Hindlimb muscle (tissue), 1 donor: ENCODE measurements at regions not wholly inside any gene's neighbourhood (a gene's known extent, or its start where the extent isn't known, plus 50 kb on each side); places are given as distances from the start of the nearest gene placed in this dataset.
A peak's percentile ranks its signal among the peaks of the same experiment; 100 is the strongest.
"Not testable (repeated sequence)": the region's sequence is repeated elsewhere in the genome, so short reads cannot be mapped to it uniquely, and the experiment has no call there.

Experiments used
- DNase-seq: peaks from one replicate; pipeline ENCODE4 v3.0.0-alpha.2; 2013

GRCh38 chr2:144982481-144982880 lies 462.6 kb upstream of the ZEB2 start:
- DNase-seq, result no peak

DNA sequence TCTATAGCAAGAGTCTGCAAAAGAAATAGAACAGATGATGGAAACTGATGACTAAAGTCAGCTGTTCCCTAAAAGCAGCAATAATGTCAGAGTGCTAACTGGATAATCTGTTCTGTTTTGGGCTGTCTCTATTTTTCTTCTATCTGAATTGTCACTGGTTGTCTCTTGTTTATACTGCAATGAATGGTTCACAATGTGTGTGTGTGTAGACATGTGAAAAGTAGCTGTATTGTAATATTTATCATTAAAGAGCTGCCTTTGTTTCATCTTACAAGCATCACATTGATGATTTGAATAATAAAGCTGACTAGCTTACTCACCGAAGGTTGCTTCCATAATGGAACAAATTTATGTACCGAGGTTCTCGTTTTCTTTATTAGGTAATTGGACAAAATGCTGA lies 456.0 kb upstream of the ZEB2 start:
- DNase-seq, result no peak

DNA sequence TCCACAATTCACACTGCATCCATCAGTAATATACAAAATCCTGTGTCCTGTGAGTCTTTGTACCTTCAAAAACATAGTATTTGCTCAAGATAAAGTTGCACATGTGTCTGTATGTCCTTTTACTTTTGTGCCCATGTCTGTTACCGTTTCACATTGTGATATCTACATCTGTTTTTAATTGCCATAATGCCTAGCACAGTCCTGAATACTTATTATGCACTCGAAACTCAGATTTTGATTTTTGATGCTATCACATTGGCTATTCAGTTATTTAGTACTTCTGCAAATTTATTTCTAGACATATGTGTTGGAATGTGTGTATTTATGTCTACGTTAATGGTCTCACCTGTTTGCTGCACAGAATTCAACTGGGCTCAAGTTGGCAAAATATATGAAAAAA lies 452.8 kb upstream of the ZEB2 start:
- no peak for DNase-seq

DNA sequence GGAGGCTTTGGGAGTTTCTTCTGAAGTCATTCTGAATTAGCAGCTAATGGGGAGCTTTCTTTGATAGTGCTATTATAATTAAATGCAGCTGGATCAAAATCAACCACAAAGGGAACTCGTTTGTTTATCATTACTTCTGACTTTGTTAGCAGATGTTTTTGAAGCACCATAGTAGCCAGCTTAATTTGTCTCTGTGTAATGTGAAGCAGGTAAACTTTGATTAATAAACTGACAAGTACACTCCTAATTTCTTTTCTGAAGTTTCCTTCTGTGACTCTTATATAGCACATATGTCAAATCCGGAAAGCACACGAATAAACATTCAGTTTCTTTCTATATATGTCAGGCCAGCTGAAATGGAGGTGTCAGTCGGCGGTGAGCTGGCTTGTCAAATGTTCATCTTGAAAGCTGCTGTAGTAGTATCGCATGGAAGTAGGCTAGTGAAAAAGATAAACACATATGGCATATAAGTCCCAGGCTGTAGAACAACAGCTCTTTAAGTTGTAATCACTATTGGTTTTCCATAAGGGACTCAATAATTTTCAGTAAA lies 451.9 kb upstream of the ZEB2 start:
- DNase-seq, result no peak

- DNase-seq, result not testable (repeated sequence)
These were observed 450.5 kb upstream of the ZEB2 start for GRCh38 chr2:144970410-144970809.

DNA sequence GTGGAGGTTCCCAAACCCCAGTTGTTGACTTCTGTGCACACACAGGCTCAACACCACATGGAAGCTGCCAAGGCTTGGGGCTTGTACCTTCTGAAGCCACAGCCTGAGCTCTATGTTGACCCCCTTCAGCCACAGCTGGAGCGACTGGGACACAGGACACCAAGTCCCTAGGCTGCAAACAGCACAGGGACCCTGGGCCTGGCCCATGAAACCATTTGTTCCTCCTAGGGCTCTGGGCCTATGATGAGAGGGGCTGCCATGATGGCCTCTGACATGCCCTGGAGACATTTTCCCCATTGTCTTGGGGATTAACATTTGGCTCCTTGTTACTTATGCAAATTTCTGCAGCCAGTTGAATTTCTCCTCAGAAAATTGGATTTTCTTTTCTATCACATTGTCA lies 449.6 kb upstream of the ZEB2 start:
- DNase-seq, result not testable (repeated sequence)

- DNase-seq, result no peak
These were observed 448.0 kb upstream of the ZEB2 start for GRCh38 chr2:144967961-144968360.

DNA sequence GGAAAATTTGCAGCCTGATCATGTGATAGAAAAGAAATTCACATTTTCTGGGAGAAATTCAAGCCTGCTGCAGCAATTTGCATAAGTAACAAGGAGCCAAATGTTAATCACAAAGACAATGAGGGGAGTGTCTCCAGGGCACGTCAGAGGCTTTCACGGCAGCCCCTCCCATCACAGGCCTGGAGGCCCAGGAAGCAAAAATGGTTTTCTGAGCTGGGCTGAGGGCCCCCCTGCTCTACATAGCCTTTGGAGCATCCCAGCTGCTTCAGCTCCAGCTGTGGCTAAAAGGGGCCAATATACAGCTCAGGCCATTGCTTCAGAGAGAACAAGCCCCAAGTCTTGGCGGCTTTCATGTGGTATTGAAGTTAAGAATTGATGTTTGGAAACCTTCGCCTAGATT lies 445.3 kb upstream of the ZEB2 start:
- DNase-seq, result no peak

DNA sequence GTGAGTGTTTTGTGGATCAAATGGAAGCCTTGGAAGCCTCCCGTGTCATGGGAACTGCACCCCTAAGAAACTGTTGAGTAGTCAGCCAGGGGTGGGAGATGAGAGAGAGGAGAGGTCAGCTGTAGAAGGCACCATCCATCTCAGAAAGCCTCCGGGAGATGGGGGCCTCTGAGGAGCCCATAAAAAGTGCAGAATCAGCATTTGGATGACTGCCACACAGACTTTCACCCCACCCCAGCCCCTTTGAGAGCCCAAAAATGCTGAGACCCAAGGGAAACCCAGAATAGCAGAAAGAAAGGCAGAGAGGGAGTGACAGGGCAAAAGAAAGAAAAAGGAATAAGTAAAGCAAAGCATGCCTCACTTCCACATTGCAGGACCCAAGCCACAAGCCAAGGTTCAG lies 443.1 kb upstream of the ZEB2 start:
- no peak for DNase-seq

GRCh38 chr2:144959416-144959815 lies 439.5 kb upstream of the ZEB2 start:
- no peak for DNase-seq

GRCh38 chr2:144950899-144951560 lies 431.1 kb upstream of the ZEB2 start:
- peak; percentile 17 for DNase-seq

DNA sequence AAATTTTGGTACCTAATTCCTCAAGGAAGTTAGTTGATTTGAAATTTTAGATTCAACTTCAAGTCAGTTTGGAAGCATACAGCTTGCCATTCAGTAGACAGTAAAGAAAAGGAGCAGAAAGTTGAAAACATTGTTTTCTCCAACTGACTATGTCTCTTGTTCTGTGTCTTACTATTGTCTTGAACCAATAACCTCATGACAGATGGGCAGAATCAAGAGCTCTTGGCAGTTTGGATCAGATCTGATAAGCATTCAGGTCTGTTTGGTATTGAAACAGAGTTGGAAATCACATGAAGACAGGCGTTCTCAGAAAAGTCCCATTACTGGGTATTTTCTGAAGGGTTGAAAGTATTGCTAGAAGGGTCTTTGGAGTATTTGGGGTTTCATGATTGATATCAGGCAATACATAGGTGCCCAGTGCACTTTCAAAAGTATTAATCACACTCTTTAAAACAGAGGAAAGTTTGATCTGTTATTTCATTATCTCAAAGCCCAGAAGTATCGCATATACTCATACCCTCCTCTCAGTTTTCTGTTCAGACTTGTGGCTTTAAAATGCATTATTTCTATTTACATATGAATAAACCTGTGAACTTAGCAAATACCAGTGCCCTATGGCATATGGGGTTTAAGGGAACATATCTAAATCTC lies 428.4 kb upstream of the ZEB2 start:
- no peak for DNase-seq

DNA sequence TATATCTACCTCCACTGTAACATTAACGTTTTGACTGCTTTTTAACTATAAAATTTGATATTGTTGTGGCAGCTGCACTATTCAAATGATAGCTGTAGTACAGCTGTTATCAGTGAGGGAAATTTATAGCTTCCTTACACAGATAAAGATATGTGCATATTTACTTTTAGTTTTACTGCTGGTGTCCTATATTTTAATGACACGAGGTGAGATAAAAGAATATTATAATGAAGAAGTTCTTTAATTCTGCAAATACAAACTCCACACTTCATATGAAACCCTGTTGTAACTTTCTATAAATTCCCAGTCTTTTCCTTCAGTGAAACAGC lies 427.8 kb upstream of the ZEB2 start:
- DNase-seq, result no peak

- DNase-seq, result no peak
These were observed 426.3 kb upstream of the ZEB2 start for GRCh38 chr2:144946263-144946662.

- no peak for DNase-seq
These were observed 424.8 kb upstream of the ZEB2 start for GRCh38 chr2:144944546-144945220.

DNA sequence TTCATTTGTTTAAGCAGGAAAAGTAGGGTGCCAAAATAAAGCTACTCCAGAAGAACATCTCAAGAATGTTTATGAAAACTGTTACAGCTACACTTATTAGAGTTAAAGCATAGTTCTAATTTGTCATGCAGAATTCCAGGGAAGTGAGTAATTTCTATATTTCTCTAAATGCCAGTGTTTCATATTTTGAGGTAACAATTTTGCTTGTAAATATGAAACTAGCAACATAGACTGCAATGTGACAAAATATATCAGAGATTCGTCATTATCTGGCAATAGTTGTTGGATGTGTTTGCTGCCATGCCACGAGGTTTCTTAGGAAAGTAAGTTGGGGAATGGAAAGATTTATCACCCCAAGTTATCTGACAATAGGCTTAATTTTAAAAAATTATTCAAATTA lies 424.1 kb upstream of the ZEB2 start:
- DNase-seq, result no peak

- no peak for DNase-seq
These were observed 423.5 kb upstream of the ZEB2 start for GRCh38 chr2:144943293-144943941.

DNA sequence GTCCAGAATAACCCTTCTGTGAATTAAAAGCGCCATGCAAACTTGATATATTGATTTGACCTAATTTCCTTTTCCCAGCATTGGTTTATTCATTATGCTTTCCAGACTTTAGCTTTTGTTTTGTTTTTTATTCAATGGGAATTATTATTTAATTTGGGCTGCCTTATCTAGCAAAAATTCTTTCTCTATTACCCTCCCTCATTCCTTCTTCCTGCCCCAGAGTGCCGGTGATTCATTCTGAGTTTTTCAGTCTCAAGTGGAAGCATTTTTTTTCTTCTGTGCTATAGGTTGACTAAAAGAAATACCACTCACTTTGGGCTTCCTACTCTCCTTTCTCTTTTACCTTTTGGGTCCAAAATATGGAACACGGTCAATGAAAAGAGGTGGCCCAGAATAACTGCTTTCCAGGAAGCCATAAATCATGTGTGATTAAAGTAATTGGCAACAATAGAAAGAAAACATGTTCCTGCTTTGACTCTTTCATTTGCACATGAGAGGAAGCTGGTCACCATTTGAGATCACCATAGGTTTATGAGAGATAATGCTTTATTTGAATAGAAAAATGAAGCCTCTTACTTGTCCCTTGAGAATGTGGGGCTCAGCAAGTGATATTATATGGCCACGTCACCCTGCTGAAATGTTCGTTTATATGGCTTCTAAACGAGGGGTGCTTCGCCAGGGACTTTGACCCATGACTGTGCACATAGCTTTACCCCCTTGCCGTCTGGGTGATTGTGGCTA lies 422.8 kb upstream of the ZEB2 start:
- no peak for DNase-seq

- no peak for DNase-seq
These were observed 422.0 kb upstream of the ZEB2 start for GRCh38 chr2:144941743-144942488.

- DNase-seq, result no peak
These were observed 419.7 kb upstream of the ZEB2 start for GRCh38 chr2:144939590-144939989.

DNA sequence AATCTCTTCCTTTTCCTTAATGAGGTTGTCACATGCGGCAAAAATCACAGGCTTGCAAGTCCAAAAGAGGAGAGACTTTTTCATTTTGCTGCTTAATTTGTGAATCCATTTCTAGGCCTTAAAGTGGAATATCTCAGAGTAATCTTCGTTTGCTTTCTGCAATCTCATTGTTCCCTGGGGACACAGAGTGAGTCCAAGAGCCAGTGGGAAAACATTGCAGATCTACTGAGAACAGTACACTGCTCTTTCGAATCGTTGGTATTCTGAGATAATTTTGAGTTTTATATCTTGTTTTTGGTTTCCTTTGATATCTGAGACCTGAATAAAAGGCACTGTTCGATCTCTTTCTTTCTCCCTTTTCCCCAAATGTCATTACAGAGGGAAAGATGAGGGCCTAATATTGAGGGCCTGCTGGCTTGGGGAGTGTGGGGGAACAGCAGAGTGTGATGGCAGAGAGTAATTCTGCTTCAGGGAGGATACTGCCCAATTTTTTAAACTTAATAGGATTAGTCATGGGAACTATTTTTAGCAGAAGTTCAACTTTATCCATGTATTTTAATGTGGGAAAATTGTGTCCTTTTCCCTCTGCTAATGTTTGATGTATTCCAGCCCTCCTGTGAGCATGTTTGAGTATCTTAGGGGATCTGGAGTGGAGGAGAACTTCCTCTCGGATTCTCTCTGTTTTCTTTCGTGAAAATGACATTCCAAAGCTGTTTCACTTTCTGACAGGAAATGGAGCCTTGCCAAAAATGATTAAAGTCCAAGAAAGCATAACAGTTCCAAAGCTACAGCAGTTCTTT lies 418.2 kb upstream of the ZEB2 start:
- DNase-seq, result peak; percentile 65
